ENCODE measurements at regions not wholly inside any gene's neighbourhood (a gene's known extent, or its start where the extent isn't known, plus 50 kb on each side); places are given as distances from the start of the nearest gene placed in this dataset.

DNA sequence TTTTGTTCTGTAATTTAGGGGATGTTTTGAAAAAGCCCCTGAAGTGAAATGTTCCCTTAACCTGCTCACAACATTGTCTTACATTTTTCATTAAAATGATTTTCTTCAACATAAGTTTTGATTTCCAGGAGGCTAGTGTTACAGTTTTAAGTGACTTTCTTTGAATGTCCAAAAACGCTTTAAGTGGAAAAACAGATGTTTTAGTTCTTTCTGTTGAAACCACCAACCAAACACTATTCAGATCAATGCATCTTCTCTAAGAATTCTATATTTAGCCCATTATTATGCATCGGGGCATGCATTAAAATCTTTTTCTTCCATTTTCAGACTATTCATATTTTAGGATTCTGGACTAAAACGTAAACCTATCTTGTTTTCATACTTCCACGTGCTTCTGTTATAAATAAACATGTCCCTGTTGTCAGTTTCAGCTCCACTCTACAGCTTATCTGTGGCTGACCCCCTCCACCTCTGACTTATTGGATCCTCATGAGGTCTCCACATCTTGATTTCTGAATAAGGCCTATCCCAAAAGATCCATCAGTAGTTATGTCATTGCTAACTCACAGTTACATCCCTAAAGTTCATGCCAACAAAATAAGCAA, 882.3 kb upstream of the SEMA6A start:
- no peak overlapping the region for H3K4me3 ChIP-seq (ENCODE audit: low read depth, low read length)
- TF ChIP-seq, protein P1, sequence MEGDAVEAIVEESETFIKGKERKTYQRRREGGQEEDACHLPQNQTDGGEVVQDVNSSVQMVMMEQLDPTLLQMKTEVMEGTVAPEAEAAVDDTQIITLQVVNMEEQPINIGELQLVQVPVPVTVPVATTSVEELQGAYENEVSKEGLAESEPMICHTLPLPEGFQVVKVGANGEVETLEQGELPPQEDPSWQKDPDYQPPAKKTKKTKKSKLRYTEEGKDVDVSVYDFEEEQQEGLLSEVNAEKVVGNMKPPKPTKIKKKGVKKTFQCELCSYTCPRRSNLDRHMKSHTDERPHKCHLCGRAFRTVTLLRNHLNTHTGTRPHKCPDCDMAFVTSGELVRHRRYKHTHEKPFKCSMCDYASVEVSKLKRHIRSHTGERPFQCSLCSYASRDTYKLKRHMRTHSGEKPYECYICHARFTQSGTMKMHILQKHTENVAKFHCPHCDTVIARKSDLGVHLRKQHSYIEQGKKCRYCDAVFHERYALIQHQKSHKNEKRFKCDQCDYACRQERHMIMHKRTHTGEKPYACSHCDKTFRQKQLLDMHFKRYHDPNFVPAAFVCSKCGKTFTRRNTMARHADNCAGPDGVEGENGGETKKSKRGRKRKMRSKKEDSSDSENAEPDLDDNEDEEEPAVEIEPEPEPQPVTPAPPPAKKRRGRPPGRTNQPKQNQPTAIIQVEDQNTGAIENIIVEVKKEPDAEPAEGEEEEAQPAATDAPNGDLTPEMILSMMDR (IDR thresholded peaks at IDR 0.05; ENCODE audit: low read depth, low read length, missing control alignments), result no peak
- no peak for DNase-seq (ENCODE audit: low read depth)

DNA sequence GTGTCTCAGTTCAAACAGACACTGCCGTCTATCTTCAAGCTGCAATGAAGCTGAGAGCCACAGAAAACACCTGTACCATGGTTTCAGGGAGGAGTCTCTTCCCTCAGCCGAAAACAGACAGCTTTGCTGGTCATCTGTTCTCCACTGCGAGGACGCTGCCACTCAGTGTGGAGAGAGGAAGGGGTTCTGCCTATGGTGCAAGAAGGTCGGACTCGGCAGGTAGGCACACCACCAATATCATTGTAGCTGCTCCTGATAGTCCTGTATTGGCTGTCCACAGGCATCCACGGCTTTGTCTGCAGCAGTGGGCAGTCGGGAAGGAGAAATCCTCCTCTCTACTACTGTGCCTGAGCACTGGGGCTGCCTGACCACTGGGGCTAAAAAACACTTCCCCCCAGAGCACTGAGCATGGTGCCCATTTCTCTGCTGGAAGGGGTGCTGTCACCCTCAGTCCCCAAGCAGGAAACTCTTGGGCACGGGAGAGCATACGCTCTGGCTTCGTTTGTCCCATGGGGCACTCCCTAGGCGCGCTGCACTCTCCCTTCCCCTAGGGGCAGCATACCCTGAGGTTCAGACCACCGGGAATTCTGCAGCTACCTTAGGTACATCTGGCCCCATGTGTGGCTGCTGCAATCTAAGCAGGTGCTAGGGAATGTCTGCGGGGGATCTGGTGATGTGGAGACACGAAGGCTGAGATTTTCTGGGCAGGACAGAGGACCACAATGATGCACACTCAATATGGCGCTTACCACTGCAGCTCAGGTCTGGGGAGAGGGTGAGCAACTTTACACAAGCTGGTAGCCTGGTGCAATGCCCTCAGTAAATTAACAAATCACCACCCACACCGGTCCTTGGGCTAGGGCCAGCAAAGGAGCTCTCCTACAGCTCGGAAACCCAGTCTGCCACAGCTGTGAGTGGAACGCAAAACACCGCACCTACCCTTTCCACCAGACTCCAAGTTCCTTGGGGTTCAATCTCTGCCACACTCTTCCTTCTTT, 880.9 kb upstream of the SEMA6A start:
- DNase-seq (ENCODE audit: low read depth), result no peak
- no peak overlapping the region for H3K4me3 ChIP-seq (ENCODE audit: low read depth, low read length)
- TF ChIP-seq, protein P1 (IDR thresholded peaks at IDR 0.05; ENCODE audit: low read depth, low read length, missing control alignments), result peak; percentile 45

DNA sequence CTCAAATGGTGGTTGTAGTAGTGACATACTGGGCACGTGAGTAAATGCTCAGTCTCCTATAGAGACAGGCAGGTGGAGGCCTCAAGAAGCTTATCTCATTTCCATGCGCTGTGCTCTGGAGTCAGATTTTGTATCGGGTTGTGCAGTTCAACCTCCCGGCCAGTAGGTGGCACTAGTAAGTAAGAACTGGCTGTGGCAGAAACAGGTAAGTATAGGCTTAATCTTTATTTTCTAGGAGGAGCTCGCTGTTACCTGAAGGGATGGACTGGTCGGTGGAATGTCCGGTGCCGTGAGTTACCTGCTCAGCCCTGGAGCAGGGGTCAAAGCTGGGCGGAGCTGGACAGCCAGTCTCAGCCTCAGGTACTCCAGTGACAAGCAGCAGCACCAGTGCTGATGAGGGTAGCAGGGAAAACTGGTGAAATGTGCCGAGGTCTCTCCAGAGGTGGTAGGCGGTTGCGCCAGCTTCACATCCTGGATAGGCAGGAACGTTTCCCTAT, 880.1 kb upstream of the SEMA6A start:
- DNase-seq (ENCODE audit: low read depth), result peak; percentile 21
- no peak overlapping the region for H3K4me3 ChIP-seq (ENCODE audit: low read depth, low read length)
- TF ChIP-seq, protein P1 (IDR thresholded peaks at IDR 0.05; ENCODE audit: low read depth, low read length, missing control alignments), result peak; percentile 90

DNA sequence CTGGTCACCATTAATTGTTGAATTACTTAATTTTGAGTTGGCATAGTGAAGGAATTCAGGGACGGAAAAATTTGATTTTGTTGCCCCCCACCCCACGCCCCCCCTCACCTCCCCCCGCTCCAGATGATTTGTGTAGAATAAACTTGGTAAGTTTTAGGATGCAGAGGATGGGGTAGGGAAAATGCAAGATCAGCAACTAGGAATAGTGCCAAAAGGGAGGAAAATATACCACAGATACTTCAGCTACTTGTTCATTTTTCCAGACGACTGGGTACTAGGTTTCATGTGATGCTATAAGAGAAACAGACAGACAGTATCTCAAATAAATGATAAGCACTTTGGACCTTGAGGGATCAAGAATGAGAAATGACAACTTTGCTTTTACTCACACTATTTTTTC, 862.2 kb upstream of the SEMA6A start:
- TF ChIP-seq, protein P1 (IDR thresholded peaks at IDR 0.05; ENCODE audit: low read depth, low read length, missing control alignments), result no peak
- no peak overlapping the region for H3K4me3 ChIP-seq (ENCODE audit: low read depth, low read length)

DNA sequence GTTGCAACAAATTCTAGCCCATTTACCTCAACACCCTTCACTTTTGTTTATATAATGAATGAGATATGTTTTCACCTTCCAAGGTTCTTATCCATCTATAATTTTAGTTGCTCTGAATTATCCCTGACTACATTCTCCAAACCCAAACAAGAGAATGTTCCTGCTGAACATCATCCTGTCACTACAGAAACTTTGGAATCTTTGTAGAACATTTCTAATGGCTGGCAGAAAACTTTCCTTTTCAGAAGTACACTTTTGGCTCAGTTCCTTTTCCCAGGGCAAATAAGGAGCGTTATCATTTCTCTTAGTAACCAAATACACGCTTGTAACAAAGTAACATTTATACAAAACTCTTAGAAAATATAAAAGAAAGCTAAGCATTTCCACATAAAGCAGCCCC, 860.6 kb upstream of the SEMA6A start:
- DNase-seq (ENCODE audit: low read depth), result no peak
- no peak overlapping the region for H3K4me3 ChIP-seq (ENCODE audit: low read depth, low read length)
- TF ChIP-seq, protein P1 (IDR thresholded peaks at IDR 0.05; ENCODE audit: low read depth, low read length, missing control alignments), result no peak

More for the DNA sequence above, 862.2 kb upstream of the SEMA6A start:
- no peak for DNase-seq (ENCODE audit: low read depth)

DNA sequence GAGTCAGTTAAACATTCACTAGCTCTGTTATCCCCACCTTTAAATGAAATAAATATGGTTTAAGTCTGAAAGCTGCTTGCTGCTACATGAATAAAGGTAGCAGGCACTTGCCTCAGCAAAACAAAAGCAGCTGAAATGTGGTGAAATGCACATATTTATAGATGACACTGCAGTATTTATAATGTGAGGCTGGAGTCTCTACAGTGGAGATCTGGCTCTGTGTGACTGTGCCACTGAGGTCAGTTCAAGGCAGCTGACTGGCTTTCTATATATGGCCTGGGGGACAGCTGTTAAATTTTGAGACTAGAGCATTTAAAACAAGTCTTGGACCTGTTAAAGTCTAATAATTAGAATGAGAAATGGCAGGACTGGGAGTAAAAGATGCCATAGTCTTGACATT, 859.6 kb upstream of the SEMA6A start:
- H3K4me3 ChIP-seq (ENCODE audit: low read depth, low read length), result no peak overlapping the region
- TF ChIP-seq, protein P1 (IDR thresholded peaks at IDR 0.05; ENCODE audit: low read depth, low read length, missing control alignments), result no peak
- DNase-seq (ENCODE audit: low read depth), result no peak
